Activated T-cell treated with anti-CD3 and anti-CD28 coated beads for 48 hours (primary cell): ENCODE measurements at regions not wholly inside any gene's neighbourhood (a gene's known extent, or its start where the extent isn't known, plus 50 kb on each side); places are given as distances from the start of the nearest gene placed in this dataset.
"Not testable (repeated sequence)": the region's sequence is repeated elsewhere in the genome, so short reads cannot be mapped to it uniquely, and the experiment has no call there.

Experiments used
- DNase-seq: peaks from one replicate; pipeline ENCODE4 v3.0.0-alpha.2; 2020; ENCODE audit warnings: low read depth

DNA sequence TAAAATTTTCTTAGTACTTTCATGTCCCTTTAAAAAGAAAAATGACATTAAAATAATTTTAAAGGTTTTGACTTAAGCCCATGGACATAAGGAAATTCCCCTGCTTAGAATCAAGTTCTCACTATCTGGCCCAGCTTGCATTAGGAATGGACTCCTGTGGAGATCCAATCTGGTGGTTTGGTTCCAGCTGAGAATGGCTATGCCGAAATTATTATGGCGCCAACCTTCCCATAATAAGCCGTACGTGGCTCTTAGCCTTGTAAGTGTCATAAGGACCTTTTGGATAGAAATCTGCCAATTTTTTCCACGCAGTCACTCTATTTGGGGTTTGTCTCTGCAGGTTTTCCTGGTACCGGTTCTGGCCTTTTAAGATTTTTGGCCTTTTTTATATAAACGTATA is 262.1 kb upstream of the MAF start:
- DNase-seq = no peak

DNA sequence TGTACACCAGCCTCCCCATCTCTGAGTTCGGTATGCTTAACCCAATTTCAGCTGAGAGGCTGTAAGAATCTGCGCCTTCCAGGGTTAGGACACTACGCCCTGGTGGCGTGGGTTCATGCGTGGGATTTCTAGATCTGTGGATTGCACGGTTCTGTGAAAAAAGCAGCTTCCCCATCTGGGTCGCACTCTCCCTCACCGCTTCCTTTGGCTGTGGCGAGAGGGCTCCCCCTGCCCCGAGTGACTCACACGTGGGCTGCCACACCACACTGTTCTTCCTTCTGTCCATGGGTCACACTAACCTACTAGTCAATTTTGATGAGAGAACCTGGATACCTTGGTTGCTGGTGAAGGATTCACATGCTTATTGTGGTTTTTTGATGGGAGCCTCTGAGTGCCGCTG is 256.0 kb upstream of the MAF start:
- DNase-seq = no peak

DNA sequence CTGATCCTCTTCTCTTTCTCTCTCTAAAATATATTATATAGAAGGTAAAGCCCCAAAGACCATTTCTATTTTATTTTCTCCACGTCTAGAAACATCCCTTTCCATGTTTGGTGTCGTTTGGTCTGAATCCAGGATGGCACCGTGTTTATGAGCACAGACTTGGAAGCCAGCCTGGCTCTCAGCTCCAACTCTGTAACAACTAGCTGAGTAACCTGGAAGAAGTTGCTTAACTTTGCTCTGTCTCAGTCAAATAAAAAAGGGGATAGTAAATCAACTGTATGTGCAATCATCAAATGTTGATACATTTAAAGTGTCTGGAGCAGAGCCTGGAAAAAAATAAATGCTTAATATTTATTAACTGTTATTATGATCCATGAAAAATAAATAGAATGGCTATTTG is 249.8 kb upstream of the MAF start:
- DNase-seq = no peak

DNA sequence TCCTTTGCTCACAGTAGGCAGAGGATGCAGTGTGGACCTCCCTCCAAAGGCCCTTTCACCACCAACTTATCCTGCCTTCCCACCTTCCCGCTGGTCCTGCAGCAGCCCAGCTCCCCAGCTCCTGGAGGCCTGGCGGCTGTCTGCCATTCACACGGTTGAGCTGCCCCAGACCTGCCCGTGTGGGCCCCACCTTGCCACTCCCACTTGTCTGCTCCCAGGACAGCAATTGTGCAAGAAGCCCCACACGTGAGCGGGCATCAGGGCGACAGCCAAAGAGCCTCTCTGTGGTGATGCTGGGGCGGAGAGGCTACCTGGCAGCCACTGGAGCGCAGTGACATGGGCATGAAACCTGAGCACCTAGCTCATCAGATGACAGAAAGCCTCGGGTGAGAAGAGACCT is 248.6 kb upstream of the MAF start:
- DNase-seq = no peak

DNA sequence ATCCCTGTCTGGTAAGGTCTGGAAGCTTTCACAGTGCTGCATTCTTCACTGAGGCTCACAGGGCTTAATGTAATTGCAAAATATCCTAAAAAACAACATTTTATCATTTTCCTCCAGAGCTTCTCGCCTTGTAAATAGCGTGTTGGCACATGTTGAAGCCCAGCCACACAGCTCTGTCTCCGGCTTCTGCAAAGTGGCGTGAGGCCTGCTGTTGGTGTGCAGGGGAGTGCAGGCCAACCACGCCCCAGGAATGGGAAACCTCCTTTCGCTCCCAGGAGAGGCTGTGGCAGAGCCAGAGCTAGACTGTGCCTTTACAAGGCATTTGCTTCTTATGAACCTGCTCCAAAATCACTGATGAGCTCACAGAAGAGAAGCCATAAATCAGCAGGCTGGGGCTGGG is 248.2 kb upstream of the MAF start:
- no peak for DNase-seq

DNA sequence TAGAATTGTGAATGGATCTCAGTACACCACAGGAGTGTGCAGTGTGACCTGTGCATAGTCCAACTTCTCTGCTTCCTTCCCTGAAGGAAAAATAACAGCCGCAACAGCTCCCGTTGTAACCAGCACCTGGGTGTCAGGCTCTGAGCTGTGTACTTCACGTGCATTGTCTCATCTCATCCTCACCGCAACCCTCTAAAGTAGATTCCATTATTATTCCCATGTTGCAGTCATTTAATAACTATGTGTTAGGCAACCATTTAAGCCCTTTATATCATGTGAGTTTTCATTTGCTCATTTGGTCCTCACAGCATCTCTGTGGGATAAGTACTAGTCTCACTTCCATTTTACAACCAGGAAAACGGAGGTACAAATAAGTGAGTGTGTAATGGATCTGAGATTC is 247.0 kb upstream of the MAF start:
- no peak for DNase-seq

DNA sequence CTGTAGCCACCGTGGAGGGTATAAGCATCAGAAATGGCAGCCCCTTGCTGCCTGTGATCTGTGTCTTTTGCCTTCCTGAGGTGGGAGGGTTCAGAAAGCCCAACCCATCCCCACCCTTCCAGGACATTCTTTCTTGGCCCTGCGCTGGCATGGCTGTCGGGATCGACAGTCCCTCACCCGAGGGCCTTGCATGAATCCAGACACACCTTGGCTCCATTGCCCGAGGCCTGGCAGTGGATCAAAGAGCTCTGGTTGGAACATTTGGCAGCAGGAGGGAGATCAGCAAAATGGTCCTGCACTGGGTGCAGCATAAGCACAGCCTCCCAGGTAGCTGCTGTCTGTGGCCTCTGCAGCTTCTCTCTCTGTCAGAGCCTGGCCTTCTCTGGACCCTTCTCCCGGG is 246.6 kb upstream of the MAF start:
- no peak for DNase-seq

DNA sequence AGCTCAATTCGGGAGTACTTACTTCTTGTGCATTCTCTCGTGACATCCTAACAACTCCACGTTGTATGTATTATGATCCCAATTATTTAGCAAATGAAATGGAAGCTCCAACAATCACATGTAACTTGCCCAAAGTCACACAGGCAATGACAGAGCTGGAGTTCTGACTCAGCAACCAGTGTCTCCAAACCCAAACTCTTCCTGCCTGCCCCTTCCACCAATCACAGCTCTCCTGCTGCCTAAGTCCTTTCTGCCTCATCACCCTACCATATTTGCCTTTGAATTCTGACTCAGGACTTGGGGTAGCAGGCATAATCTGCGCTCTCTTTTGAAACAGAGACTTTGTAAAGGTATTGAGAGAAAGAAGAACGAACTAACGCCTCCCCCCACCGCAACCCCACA is 245.2 kb upstream of the MAF start:
- no peak for DNase-seq

DNA sequence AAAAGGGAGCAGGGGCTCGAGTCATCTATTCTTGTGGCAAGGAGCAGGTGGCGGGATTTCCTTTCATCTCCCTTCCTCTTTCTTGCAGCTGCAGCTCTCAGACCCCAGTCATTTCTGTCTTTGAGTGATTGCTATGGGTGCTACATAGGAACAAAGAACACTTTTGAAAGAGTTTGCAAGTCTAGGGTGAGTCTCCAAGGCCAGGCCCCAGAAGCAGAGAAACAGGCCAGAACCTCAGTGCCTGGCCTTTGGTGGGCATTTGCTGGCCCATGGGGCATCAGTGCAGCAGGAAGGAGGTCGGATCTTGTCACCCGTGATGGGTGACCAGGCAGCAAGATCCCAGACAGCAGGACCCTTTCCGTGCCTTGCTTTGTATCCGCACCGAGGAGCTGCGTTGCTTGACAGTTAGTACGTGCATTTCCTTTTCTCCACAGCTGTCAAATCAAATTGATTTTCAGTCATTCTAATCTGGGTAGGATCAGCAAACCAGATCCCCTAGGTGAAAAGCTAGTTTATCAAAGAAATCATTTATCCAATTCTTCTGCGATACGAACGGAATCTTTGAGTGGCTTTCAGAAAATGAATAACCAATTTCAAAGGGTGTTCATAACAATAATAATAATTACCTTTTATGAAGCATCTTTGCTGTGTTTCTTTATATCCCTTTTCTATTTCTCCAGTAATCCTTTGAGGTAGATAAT is 244.6 kb upstream of the MAF start:
- no peak for DNase-seq

DNA sequence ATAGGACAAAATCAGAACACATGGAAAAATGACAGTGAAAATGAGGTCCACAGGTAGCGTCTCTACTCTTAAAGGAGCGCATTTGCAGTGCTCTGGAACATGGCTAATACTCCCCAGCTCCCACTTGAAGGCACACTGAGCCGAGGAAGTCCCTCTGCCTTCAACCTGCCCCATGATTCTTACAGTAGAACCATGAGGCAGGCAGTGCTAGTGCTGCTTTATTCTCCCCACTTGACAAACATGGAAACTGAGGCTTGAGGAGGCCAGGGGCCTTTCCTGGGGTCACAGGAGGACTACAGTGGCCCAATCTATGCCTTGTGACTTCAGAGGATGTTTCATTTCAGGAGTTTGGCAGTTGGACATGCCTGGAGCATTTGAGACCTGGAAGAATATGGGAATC is 244.1 kb upstream of the MAF start:
- DNase-seq = no peak

DNA sequence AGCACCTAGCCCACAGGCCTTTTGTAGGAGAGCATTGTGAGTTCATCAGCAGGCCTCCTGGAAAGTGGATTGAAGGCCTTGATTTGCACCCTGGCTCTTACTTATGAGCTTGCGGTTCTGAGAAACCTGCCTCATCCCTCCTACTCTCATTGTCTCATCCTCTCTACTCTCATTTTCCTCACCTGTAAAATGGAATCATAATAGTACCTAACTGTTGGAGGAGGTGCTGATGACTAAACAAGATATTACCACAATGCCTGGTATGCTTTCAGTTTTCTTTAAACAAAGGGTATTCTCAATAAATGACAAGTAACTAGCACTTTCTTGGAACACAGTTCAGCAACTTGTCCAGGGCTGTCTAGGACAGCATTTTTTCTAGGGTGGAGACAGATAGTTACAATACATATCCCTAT is 243.1 kb upstream of the MAF start:
- no peak for DNase-seq

DNA sequence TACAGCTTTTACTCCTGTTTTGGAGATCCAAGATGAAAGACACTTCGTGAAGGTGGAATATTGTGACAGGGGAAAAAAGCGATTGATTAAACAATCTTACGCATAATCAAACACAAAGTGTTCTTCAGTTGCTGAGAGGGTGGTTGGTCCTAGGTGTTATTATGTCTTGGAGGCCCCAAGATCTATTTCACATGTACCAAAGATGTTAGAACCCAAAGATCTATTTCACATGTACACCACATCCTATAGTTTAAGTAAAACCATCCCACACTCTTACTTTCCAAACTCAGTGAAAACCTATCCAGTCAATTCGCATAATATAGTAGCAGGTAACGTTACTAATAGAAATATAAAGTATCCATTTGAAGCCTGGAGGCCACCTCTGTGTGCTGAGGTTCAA is 242.6 kb upstream of the MAF start:
- DNase-seq = no peak

DNA sequence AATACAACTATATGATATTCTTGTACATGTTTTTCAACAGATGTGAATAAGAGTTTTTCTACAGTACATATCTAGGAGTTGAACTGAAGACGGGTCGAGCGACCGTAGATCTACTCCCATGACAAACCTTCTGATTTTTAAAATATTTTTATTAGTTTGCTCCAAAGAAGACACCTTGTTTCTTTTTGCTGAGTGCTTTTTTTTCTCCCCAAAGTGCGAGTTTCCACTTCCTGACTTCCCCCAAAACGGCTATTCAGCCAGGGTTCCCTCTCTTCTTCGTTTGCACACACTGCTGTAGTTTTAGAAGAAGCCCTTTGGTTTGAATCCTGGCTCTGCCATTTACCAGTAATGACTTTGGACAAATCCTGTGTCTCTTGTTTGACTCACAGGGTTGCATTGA is 241.7 kb upstream of the MAF start:
- no peak for DNase-seq

DNA sequence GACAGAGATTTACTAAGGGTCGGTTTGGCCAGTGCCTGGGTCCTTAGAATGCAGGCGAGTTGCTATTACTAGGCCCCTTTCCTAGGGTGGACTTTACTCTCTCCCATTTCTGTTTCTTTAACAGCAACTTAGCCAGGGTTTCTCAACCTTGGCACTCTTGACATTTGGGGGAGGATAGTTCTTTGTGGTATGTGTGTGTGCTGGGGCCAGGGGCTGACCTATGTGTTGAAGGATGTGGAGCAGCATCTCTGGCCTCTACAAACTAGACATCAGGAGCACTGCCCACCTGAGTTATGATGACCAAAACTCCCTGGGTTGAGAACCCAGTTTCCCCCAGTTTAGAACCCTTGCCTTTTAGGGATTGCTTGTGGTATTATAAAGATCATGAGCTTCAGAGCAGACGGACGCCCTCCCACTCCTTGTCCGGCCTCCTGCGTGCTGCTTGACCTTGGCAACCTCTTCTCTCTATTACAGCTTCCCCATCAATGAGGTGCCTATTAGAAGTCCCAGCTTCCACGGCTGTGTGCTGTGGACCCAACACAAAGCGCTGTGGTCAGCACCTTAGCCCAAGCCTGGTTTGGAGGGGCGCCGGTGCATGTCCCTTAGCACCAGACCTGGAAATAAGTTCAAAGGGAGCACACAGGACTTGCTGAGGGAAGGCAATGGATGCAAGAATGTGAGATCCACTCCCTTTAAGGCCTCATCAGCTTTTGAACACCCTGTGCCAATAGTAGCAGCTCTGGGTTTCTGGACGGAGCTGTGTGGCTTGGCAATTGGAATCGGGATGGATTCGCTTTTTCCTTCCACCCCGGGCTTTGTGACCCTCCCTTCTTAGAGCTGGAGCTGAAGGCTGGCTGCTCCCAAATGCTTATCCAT is 239.2 kb upstream of the MAF start:
- no peak for DNase-seq

DNA sequence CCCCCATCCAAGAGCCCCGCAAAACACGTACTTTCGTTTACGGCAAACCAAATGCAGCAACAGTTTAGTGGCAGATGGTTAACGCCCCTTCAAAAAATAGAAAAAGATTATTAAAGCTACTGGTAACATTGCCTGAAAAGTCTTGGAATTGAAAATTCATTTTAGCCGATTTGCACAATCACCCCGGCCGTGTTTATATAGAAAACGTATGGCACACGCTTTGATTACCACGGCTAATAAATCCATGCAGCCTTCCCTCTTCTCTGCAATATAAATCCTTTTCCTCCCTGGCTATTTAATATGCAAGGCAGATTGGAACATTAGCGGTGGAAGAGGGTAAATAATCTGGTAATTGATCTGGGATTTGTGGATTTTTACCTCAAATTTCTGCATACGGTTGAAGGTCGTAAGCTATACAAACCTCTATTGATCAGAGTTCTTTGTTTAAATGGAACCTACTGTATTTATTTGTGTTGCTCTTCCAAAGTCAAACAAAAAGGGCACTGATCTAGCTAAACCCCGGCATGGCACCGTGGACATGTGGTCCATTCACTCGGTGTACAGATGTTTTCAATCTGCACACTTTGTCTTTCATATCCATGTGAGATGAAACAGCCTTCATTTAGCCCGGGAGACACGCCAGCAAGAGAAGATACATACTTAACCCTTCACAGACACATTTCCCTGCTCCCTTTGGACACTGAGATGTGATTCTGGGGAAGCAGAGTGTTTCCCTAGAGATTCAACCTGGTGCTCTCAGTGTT is 238.1 kb upstream of the MAF start:
- DNase-seq = no peak

DNA sequence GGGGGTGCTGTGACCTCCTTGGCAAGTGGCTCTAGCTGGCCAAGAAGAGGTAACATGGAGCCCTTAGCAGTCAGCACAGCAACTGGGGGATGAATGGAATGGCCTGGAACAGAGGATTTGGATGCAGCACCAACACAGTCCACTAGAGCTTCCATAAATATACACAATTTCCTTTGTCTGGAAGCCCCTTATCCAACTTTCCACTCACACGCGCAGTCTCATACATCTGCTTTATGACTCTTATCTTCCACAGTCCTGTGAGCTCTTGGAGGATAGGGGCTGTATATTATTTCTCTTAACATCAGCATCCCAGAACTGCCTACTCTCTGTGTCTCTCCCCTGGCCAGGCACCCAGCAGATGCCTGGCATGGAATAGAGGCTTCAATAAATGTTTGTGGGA is 235.6 kb upstream of the MAF start:
- DNase-seq = no peak

DNA sequence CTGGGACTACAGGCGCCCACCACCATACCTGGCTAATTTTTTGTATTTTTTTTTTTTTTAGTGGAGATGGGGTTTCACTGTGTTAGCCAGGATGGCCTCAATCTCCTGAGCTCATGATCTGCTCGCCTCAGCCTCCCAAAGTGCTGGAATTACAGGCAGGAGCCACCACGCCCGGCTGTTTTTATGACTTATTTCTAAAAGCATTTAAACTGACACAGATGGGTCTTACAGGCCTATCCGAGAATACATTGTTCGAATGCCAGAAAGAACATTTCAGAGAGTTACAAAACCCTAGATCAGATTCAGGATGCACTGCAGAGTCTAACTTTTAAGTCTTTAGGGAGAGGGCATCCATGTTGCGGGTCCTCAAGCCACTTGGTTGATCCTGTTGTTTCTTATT is 234.7 kb upstream of the MAF start:
- DNase-seq = no peak

DNA sequence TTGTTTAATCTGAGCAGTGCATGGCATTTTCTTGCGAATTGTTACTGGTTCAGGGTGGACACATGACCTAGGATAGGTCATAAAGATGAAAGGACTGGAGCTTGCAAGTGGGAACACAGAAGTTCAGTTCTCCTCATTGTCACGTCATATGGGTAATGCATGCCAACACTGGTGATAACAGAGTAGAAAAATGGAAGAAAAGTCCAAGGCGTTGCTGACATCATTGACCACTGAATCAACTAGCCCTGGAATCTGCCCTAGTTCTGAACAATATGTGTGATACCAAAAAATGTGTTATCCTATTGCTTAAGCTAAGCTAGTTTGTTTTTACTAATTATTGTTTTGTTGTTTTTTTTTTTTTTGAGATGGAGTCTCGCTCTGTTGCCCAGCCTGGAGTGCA is 234.2 kb upstream of the MAF start:
- DNase-seq = no peak

DNA sequence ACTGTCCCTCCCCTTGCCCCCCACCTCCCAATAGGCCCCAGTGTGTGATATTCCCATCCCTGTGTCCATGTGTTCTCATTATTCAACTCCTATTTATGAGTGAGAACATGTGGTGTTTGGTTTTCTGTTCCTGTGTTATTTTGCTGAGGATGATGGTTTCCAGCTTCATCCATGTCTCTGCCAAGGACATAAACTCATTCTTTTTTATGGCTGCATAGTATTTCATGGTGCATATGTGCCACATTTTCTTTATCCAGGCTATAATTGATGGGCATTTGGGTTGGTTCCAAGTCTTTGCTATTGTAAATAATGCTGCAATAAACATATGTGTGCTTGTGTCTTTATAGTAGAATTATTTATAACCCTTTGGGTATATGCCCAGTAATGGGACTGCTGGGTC is 233.5 kb upstream of the MAF start:
- not testable (repeated sequence) for DNase-seq

DNA sequence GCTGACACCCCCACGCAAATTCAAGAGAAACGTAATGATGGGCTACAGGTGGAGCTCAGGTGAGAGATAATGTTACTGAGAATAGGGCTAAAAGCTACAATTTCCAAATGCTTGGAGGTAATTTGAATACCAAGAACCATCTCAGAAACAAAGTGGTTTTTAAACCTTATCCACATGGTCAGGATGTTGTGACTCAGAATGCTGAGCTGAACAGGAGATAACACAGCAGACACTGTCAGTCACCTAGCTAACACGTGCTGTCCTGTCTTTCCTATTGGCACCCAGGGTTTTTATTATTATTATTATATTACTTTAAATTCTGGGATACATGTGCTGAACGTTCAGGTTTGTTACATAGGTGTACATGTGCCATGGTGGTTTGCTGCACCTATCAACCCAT is 233.0 kb upstream of the MAF start:
- DNase-seq = no peak

DNA sequence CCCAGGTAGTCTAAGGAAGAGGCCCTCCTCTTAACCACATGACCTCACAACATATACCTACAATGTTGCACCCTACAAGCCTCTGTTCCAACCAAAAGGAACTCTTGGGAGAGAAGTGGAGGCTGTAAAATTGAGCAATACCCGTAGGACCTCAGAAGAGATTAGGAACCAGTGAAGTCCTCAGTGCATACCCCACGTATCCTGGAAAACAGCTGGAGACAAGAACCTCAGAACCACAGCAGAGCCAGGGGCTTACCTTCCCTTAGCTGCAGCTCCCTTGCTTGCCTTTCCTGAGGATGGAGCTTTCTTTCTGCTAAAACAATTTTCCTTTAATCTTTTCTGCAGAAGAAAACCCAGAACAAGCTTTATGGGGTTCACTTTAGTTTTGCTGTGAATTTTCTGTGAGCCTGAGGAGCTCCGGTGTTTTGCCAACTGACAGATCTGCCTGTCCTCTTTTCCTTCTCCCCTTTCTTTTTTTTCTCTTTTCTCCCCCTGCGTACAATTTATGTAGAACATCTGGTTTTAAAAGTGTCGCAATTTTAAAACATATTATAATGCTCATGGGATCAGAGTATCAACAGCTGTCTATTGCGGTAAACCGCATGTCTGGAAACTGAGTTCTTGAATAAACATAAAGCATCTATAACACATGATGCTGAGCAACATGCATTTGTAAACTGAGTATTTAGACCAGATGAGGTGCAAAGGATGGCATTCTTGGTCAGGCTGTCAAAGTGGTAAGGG is 226.4 kb upstream of the MAF start:
- no peak for DNase-seq

DNA sequence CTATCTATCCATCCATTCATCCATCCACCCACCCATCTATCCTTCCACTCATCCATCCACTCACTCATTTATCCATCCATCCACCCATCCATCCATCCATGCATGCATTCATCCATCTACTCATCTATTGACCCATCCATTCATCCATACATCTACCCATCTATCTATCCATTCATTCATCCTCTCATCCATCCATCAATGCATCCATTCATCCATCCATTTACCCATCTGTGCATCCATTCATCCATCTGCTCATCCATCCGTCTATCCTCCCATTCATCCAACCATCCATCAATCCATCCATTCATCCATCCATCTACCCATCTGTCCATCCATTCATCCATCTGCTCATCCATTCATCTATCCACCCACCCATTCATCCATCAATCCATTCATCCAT is 224.5 kb upstream of the MAF start:
- DNase-seq = no peak
